Chondrocyte (in vitro differentiated cells): ENCODE measurements at regions not wholly inside any gene's neighbourhood (a gene's known extent, or its start where the extent isn't known, plus 50 kb on each side); places are given as distances from the start of the nearest gene placed in this dataset.

Experiments
- DNase-seq: peaks from one replicate; pipeline ENCODE4 v3.0.0; 2021; ENCODE audit warnings: mixed read lengths, low spot score
- H3K27ac Mint-ChIP-seq: one replicate; pipeline ENCODE4 v1.8.0; 2021; ENCODE audit warnings: mild to moderate bottlenecking, moderate library complexity, mixed read lengths; ENCODE audit not compliant: unreplicated experiment
- H3K27me3 Mint-ChIP-seq: 2 replicates; pipeline ENCODE4 v1.8.0; 2021; ENCODE audit warnings: low read depth, mixed read lengths
- H3K36me3 Mint-ChIP-seq: 2 replicates; pipeline ENCODE4 v1.8.0; 2021; ENCODE audit warnings: low read depth, mixed read lengths
- H3K4me1 Mint-ChIP-seq: 2 replicates; pipeline ENCODE4 v1.8.0; 2021; ENCODE audit warnings: low read depth, mild to moderate bottlenecking, mixed read lengths
- H3K4me3 Mint-ChIP-seq: one replicate; pipeline ENCODE4 v1.8.0; 2021; ENCODE audit warnings: mild to moderate bottlenecking, moderate library complexity, mixed read lengths; ENCODE audit not compliant: unreplicated experiment
- H3K9me3 Mint-ChIP-seq: 2 replicates; pipeline ENCODE4 v1.8.0; 2021; ENCODE audit warnings: low read depth, mixed read lengths
- CTCF ChIP-seq: fragments of 200-600 bp; sonication (generic); IDR thresholded peaks from 2 replicates; pipeline ENCODE4 v1.5.0; 2021; ENCODE audit warnings: antibody characterized with exemption, mild to moderate bottlenecking, moderate library complexity

- TF ChIP-seq CTCF: no peak
- H3K9me3 Mint-ChIP-seq: peaks cover 7% of the 10 kb centered on the region
- H3K36me3 Mint-ChIP-seq: peaks cover 1% of the 10 kb centered on the region
- H3K27ac Mint-ChIP-seq: no peak overlapping the region
- H3K4me1 Mint-ChIP-seq: no peaks in the 10 kb centered on the region
- peaks cover 5% of the 10 kb centered on the region for H3K27me3 Mint-ChIP-seq
- H3K4me3 Mint-ChIP-seq: no peak overlapping the region
- no peak for DNase-seq
These were observed 464.3 kb downstream of the TMA16 start for GRCh38 chr4:163958751-163959150.

- Mint-ChIP-seq H3K4me1 (no peaks in the 10 kb centered on the region), H3K4me3 (no peak overlapping the region), H3K36me3 (peaks cover 1% of the 10 kb centered on the region), H3K27me3 (peaks cover 5% of the 10 kb centered on the region), H3K27ac (no peak overlapping the region), H3K9me3 (peaks cover 7% of the 10 kb centered on the region)
- no peak for DNase-seq
- no peak for TF ChIP-seq CTCF
These were observed 465.4 kb downstream of the TMA16 start for GRCh38 chr4:163959932-163960331.

- no peak for TF ChIP-seq CTCF
- DNase-seq: no peak
- Mint-ChIP-seq H3K36me3 (no peaks in the 10 kb centered on the region), H3K4me1 (no peaks in the 10 kb centered on the region), H3K4me3 (no peak overlapping the region), H3K27me3 (peaks cover 5% of the 10 kb centered on the region), H3K27ac (no peak overlapping the region), H3K9me3 (no peaks in the 10 kb centered on the region)
These were observed 472.1 kb downstream of the TMA16 start for GRCh38 chr4:163966612-163967011.

- no peaks in the 10 kb centered on the region for H3K4me1 Mint-ChIP-seq
- H3K27me3 Mint-ChIP-seq: peaks cover 3% of the 10 kb centered on the region
- no peak for TF ChIP-seq CTCF
- no peak overlapping the region for H3K4me3 Mint-ChIP-seq
- H3K27ac Mint-ChIP-seq: no peak overlapping the region
- no peaks in the 10 kb centered on the region for H3K9me3 Mint-ChIP-seq
- no peak for DNase-seq
- no peaks in the 10 kb centered on the region for H3K36me3 Mint-ChIP-seq
These were observed 472.8 kb downstream of the TMA16 start for GRCh38 chr4:163967263-163967662.

- Mint-ChIP-seq H3K4me1 (no peaks in the 10 kb centered on the region), H3K27me3 (peaks cover 3% of the 10 kb centered on the region), H3K9me3 (no peaks in the 10 kb centered on the region), H3K27ac (no peak overlapping the region), H3K36me3 (no peaks in the 10 kb centered on the region), H3K4me3 (no peak overlapping the region)
- TF ChIP-seq CTCF: no peak
- DNase-seq: no peak
These were observed 473.2 kb downstream of the TMA16 start for GRCh38 chr4:163967710-163968109.
